HT1080 (cell line): ENCODE measurements at regions not wholly inside any gene's neighbourhood (a gene's known extent, or its start where the extent isn't known, plus 50 kb on each side); places are given as distances from the start of the nearest gene placed in this dataset.
A peak's percentile ranks its signal among the peaks of the same experiment; 100 is the strongest.
"Not testable (repeated sequence)": the region's sequence is repeated elsewhere in the genome, so short reads cannot be mapped to it uniquely, and the experiment has no call there.

Source experiments
- DNase-seq: peaks from one replicate; pipeline ENCODE4 v3.0.0-alpha.2; 2015; ENCODE audit warnings: low read depth

DNA sequence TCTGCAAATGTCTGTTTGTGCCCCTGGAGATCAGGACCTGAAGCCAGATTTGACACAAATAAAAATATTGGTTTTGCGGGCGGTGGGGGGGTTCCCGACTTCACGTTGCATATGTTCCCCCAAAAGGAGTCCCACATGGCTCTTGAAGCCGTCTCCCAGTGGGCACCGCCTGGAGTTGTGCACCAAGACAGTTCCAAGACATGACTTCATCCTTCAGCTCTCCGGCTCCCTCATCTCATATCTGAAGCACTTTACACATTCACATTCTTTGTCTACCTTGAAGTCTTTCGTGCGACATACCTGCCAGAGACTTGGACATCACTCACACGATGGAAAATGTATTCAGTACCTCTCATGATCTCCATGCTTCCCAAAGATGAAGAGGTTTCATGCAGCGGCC, 362.8 kb upstream of the FOXK1 start:
- DNase-seq: no peak

DNA sequence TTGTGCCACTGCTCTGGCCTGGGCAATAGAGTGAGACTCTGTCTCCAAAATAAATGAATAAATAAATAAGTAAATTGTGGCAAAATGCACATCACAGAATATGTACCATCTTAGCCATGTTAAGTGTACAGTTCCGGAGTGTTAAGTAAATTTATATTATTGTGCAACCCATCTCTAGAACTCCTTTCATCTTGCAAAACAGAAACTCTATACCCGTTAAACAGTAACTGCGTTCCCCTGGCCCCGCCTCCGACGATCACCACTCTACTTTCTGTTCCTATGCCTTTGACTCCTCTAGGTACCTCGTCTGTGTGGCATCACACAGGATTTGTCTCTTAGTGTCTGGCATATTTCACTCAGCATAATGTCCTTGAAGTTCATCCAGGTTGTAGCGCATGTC, 356.4 kb upstream of the FOXK1 start:
- no peak for DNase-seq

DNA sequence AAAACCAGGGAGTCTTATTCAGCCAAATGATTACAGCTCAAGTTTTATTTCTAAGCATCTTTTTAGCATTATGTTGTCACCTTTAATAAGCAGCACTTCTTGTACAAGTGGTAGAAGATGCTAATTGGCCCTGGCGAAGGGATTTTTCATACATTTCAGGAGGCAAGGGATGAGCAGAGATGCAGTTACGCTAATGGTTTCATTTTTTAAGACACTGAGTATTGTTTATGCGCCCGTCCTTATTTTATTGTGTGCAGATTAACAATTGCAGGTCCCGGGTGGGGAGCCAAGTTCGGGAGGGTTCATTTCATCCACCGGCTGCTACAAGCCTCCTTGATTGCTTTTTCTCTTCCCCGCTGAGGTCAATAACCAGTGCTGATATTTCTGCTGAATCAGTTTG, 350.4 kb upstream of the FOXK1 start:
- DNase-seq: no peak

DNA sequence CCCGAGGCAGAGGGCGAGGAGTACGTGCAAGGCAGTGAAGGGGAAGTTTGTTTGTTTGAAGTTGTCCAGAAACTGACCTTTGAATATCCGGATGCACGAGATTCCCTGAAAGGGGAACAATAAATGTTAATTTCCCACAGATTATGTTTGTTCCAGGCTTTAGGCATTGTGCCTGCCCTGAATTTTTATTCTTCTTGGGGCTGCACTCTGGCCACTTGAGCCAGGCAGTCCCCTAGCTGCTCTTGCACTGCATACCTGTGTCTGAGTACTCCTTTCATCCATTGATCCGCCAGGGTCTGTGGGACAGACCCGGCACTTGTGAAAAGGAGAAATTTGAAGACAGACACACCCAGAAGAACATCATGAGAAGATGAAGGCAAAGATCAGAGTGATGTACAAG, 343.5 kb upstream of the FOXK1 start:
- no peak for DNase-seq

DNA sequence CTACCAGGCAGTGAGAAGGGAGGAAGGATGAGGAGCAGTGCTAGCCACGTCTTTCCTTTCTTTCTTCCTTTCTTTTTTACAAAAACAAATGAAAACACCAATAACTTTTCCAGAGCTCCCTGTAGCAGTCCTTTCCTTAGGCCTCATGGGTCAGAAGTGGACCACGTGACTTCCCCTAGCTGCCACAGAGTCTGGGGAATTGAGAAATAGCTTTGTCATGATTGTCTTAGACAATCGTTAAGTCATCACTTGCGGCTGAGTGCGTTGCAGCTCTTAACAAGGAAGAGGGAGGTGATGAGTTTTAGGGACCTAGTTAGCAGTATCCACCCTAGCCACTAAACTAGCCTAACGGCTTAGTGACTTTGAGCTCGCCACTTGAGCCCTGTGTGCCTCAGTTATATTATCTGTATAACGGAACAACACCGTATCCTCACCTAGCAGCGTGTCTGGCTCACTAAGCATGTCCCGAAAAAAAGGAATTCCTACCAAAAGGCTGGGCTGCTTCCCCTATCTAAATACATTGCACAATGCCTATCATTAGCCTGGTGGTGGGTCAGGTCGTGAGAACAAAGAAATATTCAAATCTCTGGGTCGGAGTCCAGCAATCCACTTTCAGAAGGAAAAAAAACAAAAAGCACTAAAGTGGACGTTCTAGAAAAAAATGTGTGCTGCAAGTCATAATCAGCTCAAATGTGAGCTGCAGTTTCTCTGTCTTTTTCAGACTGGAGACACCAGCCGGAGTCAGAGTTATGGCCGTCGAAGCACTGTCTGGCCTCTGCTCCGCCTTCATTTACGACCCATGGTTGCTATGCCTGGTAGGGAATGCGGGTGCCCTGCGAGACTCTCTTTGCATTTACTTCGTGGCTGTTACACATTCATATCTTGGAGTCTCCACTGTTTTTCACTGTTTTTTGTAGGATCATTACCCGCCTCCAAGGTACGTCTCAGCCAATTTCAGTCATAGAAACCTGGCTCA, 338.5 kb upstream of the FOXK1 start:
- DNase-seq: peak; percentile 27

DNA sequence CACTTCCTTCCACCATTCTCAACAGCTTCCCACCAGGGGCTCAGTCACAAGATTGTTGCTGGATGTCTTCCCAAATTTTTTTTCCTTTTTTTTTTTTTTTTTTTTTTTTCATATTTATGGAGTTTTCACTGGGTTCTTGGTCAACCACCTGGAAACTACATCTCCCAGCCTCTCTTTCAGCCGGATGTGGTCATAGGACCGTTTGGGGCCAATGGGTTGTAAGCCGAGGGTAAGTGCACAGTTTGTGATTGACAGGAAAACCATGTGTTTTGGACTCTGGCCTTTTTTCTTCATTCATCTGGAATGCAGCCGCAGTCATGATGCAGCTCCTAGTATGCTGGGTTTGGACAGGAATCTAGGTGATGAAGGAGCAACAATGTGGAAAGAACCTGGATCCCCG, 337.1 kb upstream of the FOXK1 start:
- peak; percentile 29 for DNase-seq

DNA sequence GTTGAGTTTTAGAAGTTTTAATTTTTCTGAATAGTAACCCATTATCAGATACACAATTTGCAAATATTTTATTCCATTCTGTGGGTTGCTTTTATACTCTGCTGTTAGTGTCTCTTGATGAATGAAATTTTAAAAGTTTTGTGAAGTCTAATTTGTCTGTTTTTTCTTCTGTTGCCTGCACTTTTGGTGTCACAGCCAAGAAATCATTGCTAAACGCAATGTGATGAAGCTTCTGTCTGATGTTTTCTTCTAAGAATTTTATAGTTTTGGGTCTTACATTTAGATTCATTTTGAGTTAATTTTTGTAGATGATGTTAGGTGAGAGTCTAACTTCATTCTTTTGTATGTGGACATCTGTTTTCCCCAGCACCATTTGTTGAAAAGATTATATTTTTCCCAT, 330.0 kb upstream of the FOXK1 start:
- no peak for DNase-seq

DNA sequence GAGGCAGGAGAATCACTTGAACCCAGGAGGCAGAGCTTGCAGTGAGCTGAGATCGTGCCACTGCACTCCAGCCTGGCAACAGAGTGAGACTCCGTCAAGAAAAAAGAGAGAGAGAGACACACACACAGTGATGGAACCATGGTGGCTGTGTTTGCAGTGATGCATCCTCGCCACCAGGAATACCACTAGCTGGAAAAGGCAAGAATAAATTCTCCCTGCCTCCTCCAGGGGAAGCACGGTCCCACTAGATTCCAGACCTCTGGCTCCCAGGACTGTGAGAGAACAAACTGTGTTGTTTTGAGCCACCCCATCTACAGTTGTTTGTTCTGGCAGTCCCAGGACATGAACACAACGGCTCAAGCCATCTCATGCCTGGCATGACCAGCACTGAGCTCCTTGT, 320.3 kb upstream of the FOXK1 start:
- no peak for DNase-seq

DNA sequence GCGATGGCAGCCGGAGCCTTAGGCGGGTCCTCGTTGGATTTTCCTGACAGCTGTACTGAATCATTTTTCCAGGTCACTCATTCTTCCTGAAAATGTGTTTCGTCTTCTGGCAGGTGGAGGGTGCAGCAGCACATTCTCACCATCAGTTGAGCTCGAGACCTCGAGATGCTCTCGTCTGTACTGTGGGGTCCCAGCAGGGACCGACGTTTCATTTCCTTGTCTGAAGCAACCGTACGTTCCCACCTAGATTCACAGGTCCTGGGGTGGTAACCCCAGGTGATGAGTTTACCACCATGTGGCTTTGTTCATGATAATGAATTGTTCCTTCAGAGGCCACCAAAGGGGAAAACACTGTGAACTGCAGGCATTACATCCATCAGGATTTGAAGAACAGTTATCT, 298.5 kb upstream of the FOXK1 start:
- DNase-seq: no peak

DNA sequence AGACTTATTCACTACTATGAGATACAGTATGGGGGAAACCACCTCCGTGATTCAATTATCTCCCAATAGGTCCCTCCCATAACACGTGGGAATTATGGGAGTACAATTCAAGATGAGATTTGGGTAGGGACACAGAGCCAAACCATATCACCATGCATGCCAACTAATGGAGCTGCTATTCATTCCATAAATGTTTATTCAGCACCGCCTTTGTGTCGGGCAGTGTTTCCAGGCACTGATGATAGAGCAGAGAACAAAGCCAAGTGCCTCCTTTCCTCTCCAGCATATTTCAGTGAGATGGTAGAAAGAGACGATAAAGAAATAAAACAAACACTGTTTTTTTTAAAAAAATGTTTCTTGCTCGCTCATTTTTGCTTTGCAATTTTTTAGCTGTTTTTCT, 295.9 kb upstream of the FOXK1 start:
- no peak for DNase-seq

DNA sequence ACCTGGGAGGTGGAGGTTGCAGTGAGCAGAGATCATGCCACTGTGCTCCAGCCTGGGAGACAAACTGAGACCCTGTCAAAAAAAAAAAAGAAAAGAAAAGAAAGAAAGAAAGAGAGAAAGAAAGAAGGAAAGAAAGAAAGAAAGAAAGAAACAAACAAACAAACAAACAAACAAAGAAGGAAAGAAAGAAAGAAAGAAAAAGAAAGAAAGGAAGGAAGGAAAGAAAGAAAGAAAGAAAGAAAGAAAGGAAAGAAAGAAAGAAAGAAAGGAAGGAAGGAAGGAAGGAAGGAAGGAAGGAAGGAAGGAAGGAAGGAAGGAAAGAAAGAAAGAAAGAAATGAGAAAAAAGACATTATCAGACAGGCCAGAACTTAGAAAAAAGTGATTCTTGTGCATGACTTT, 291.0 kb upstream of the FOXK1 start:
- DNase-seq: not testable (repeated sequence)

DNA sequence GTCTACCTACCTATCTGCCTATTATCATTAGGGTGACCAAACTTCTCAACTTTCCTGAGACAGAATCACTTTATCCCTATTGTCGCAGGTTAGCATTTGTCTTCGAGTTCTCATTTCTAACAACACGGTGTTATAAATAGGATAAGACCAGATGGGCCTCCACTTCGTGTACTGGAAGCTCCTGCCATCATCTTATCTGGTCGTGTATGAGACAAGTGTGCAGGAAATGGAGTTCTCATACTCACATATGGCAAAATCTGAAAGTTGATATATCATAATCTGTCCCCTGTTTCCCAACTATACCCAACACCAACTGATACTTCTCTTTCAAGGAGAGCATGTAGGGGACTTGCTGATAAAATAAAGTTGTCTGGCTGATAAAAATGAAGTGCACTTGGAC, 287.4 kb upstream of the FOXK1 start:
- no peak for DNase-seq

DNA sequence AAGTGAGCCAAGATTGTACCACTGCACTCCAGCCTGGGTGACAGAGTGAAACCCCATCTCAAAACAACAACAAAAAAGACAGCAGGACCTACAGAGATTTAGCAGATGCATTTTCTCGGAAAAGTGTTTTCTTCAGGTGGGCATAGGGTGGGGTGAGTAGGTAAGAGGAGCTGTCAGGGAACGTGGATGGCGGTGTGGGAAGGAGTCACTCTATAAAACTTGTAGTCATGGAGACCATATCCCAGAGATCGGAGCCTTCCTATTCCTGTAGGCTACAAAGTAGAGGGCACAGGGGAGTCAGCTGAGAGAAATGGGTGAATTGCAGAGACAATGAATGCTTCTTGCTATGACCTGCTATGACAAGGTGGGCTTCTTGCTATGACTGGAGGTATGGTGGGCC, 283.0 kb upstream of the FOXK1 start:
- no peak for DNase-seq

DNA sequence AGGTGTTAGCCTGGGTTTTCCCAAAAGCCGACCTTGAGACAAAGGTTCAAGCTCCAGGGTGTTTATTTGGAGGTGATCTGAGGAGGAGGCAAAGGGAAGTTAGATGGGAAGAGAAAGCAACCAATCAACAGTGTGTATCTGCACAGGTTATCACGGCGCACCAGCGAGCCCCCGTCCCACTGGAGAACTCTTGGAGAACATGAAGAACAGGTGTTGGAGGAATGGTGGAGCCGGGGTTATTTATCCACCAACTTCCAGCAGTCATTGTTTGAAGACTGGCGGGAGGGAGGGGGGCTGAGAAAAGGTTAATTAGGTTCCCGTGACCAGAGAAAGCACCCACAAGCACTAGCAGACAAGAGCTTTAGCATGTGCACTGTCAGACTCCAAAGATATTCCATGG, 282.5 kb upstream of the FOXK1 start:
- DNase-seq: no peak

DNA sequence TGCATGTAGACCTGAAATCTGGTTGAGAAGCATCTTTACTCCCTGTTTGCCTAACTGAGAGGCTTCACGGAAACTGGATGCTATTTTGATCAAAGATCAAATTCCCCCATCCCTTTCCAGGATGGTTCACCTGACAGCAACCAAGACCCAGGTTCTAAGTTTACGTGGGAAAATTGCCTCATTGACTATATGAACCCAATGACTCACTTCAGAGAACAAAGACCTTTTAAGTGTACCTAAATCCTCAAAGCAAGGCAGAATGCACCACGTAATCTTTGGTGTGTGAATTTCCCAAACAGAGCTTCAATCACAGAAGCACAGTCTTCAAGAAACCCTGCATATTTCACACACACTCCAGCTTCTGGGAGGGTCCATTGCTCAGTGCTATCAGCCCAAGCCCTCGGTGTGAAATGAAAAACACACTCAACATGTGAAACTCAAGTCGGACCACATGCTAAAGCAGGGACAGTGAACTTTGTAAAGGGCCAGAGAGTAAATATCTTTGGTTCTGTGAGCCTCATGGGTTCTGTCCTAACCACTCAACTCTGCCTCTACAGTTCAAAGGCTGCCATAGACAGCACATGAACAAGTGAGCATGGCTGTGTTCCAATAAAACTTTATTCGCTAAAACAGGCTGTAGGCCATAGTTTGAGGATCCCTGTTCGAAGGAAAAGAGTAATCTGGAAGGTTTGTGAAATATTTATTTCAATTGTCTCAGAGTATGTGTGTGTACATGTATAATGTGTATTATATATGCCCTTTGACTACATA, 275.6 kb upstream of the FOXK1 start:
- peak; percentile 10 for DNase-seq

DNA sequence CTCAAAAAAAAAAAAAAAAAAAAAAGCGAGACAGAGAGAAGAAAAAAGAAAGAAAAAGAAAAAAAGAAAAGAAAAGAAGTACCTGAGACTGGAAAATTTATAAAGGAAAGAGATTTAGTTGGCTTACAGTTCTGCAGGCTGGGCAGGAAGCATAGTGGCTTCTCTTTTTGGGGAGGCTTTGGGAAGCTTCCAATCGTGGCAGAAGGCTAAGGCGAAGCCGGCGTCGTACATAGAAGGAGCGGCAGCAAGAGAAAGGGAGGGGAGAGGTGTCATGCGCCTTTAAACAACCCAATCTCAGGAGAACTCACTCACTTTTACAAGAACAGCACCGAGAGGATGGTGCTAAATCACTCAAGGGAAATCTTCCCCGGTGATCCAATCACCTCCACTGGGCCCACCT, 272.1 kb upstream of the FOXK1 start:
- DNase-seq: no peak

DNA sequence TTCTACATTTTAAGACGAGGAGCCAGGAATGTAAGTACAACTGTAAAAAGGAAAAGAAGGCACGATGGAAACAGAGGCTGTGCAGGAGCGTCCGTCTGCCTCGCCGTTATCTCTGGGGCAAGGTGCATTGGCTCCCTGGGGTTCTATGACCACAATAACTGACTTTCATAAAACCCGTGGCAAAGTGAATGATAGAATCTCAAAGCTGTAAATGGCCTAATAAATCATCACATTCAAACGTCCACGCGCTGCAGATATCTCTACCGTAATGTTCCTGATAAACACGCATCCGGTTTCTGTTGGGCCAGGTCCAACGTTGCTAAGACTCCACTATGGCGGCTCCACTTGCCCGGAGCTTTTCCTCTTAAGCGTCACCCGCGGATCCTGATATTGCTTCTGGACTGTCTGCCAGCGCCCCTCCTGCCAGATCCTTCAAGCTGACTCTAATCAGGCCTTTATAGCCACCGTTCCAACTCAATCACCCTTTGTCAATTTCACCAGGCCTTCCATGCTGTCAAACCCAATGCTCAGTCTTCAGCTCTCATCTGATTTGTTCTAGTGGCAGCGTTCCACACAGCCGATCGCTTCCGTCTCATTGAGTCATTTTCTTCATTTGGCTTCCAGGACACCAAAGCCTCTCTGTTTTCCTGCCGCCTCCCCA, 265.6 kb upstream of the FOXK1 start:
- DNase-seq: peak; percentile 4

DNA sequence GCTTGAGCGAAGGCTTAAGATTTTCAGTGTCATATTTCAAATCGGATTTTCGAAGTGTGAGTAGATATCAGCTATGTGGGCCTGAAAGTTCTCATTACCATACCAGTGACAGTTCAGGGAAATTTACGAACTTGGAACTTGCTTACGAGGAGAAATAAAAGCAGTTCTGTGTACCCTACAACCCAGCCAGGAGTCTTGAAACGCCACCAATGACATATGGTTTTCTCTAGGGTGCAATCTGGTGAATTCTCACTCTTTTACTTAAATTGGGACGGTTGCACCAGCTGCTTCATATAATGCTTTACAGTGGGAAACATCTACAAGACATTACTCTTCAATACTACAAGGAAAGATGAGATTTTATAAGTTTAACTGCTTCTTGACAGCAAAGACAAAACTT, 253.6 kb upstream of the FOXK1 start:
- no peak for DNase-seq

DNA sequence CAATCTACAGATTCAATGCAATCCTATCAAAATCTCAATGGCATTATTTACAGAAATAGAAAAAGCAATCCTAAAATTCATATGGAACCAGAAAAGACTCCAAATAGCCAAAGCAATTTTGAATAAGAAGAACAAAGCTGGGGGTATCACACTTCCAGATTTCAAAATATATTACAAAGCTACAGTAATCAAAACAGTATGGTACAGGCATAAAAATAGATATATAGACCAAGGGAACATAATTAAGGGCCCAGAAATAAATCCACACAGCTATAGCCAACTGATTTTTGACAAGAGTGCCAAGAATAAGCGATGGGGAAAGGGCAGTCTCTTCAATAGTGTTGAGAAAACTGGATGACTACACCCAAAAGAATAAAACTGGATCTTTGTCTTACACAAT, 251.9 kb upstream of the FOXK1 start:
- DNase-seq: no peak

DNA sequence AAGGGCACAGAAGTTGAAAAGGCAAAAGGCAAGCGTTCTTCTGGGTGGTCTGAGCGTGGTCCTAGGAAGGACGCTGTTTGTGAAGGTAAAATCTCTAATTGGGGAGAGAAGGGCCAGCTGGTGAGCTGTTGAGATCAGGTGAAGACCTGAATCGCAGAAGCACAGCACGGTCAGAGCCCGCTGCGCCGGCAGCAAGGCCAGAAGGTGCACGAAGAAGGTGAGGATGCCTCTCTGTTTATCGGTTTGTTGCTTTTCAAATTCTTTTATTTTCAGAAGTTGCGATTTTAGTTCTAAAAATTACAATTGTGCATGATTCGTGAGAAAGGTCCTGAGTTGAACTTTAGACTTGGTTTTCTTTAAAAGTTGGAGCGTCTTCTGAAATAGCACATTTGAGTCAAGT, 247.8 kb upstream of the FOXK1 start:
- DNase-seq: no peak

DNA sequence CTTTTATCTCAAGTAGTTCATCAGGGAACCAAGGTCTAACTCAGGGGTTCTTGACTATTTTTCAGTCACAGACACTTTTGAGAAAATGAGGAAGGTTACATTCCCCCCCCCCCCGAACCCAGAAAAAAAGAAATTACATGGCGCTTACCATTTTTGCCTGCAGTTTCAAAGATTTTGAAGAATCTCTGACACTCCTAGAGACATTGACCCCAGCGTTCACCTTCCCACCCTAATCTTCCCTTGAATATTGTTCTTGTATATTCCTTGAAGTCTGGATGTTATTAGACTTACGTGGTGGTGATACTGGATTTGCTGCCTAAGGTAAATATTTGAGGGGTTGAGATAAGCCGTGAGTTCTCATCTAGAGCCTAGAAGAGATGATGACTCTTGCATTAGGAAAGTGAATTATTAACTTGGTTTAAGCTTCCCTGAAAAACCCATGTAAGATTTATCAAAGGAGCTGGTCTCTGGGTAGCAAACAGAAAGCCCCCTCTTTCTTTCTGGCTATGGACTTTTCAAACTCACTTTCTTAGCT, 245.7 kb upstream of the FOXK1 start:
- no peak for DNase-seq

DNA sequence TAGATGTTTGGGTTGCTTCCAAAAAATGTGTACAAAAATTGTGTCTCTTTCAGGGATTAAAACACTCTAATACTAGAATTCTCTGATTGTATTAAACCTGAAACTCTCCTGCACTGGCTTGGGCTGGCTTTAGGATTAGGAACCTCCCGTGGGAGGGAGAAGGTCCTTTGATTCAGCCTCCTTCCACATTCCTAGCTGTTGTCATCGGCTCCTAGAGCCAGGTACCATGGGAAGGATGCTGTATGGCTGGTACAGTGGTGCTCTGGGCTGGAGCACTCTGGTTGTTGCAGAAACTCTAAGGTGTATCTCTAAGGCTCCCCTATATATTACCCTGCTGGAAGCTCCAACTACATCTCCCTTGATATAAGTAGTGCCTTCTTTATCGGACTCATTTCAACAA, 245.2 kb upstream of the FOXK1 start:
- DNase-seq: no peak
